Smooth muscle cell (in vitro differentiated cells): ENCODE measurements at regions not wholly inside any gene's neighbourhood (a gene's known extent, or its start where the extent isn't known, plus 50 kb on each side); places are given as distances from the start of the nearest gene placed in this dataset.
"Not testable (repeated sequence)": the region's sequence is repeated elsewhere in the genome, so short reads cannot be mapped to it uniquely, and the experiment has no call there.

Source experiments
- DNase-seq: peaks from one replicate; lab custom pipeline; 2025; ENCODE audit not compliant: unreplicated experiment; lab: John Stamatoyannopoulos, UW
- H2AFZ ChIP-seq: fragments of 200-600 bp; sonication (generic); 2 replicates; pipeline ENCODE4 v1.6.0; 2016; ENCODE audit warnings: antibody characterized with exemption, low read depth, mild to moderate bottlenecking
- H3F3A ChIP-seq: fragments of 200-600 bp; sonication (generic); 2 replicates; pipeline ENCODE4 v1.6.0; 2017; ENCODE audit warnings: antibody characterized with exemption, low read depth
- H3K27ac ChIP-seq: fragments of 200-600 bp; sonication (generic); 2 replicates; pipeline ENCODE4 v1.5.1; 2016; ENCODE audit warnings: low read depth, mild to moderate bottlenecking
- H3K27me3 ChIP-seq: fragments of 200-600 bp; sonication (generic); 2 replicates; pipeline ENCODE4 v1.6.1; 2016; ENCODE audit warnings: low read depth, mild to moderate bottlenecking
- H3K36me3 ChIP-seq: fragments of 200-600 bp; sonication (generic); 2 replicates; pipeline ENCODE4 v1.5.1; 2016; ENCODE audit warnings: low read depth
- H3K4me1 ChIP-seq: fragments of 200-600 bp; sonication (generic); 2 replicates; pipeline ENCODE4 v1.5.1; 2016; ENCODE audit warnings: low read depth
- H3K4me2 ChIP-seq: fragments of 200-600 bp; sonication (generic); 2 replicates; pipeline ENCODE4 v1.6.0; 2016; ENCODE audit warnings: mild to moderate bottlenecking
- H3K4me3 ChIP-seq: fragments of 200-600 bp; sonication (generic); 2 replicates; pipeline ENCODE4 v1.5.1; 2016; ENCODE audit warnings: mild to moderate bottlenecking
- H3K79me2 ChIP-seq: fragments of 200-600 bp; sonication (generic); 2 replicates; pipeline ENCODE4 v1.6.0; 2016; ENCODE audit warnings: low read depth, mild to moderate bottlenecking
- H3K9ac ChIP-seq: fragments of 200-600 bp; sonication (generic); 2 replicates; pipeline ENCODE4 v1.6.0; 2016; ENCODE audit warnings: low read depth
- H3K9me3 ChIP-seq: fragments of 200-600 bp; sonication (generic); replicated peaks from 2 replicates; pipeline ENCODE4 v1.5.1; 2016; ENCODE audit warnings: low read depth
- H4K20me1 ChIP-seq: fragments of 200-600 bp; sonication (generic); 2 replicates; pipeline ENCODE4 v1.6.0; 2016; ENCODE audit warnings: low read depth
- CTCF ChIP-seq: fragments of 200-600 bp; sonication (generic); IDR thresholded peaks from 2 replicates; pipeline ENCODE4 v1.5.1; 2017; ENCODE audit warnings: borderline replicate concordance, mild to moderate bottlenecking, antibody characterized with exemption; ENCODE audit not compliant: insufficient read depth, poor library complexity, severe bottlenecking
- WGBS: methylation state at CpG from one replicate; pipeline ENCODE4 v1.1.7; 2016; ENCODE audit warnings: low lambda C conversion rate; 5-methylcytosine and 5-hydroxymethylcytosine counted together

- H3K79me2 ChIP-seq: no peaks in the 10 kb centered on the region
- H3K36me3 ChIP-seq: no peaks in the 10 kb centered on the region
- H3F3A ChIP-seq: no peaks in the 10 kb centered on the region
- no peaks in the 10 kb centered on the region for H3K9me3 ChIP-seq
- no peak overlapping the region for H3K9ac ChIP-seq
- no peaks in the 10 kb centered on the region for H3K27me3 ChIP-seq
- no peak overlapping the region for H3K4me2 ChIP-seq
- no peak overlapping the region for H3K27ac ChIP-seq
- H2AFZ ChIP-seq: no peak overlapping the region
- H3K4me3 ChIP-seq: no peak overlapping the region
- no peaks in the 10 kb centered on the region for H4K20me1 ChIP-seq
- DNase-seq: no peak
- H3K4me1 ChIP-seq: peaks cover 8% of the 10 kb centered on the region
- no peak for TF ChIP-seq CTCF
These were observed 234.6 kb downstream of the ZNF608 start for GRCh38 chr5:124511791-124512190.

DNA sequence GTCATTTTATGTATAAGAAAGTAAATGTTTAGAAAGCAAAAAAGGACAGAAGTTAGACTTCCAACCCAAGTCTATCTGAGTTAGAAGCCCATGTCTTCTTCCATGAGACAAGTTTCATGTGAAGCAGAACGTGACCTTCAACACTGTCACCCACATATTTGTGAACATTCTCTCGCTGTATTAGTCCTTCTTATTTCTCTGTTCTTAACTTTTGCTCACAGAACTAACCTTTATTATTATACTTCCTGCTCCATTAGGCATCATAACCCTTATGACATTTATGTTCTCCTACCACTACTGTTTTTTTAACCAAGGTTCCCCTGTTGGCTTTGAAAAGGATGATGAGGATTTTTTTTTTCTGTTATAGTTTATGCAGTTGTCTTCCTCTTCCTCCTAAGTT, 238.8 kb downstream of the ZNF608 start:
- no peaks in the 10 kb centered on the region for H3K79me2 ChIP-seq
- H3K9me3 ChIP-seq: no peaks in the 10 kb centered on the region
- H3K36me3 ChIP-seq: no peaks in the 10 kb centered on the region
- H3K27me3 ChIP-seq: no peaks in the 10 kb centered on the region
- DNase-seq: no peak
- no peaks in the 10 kb centered on the region for H3F3A ChIP-seq
- no peak overlapping the region for H3K27ac ChIP-seq
- no peak overlapping the region for H3K4me3 ChIP-seq
- no peak overlapping the region for H2AFZ ChIP-seq
- no peak overlapping the region for H3K9ac ChIP-seq
- no peak overlapping the region for H3K4me2 ChIP-seq
- no peak for TF ChIP-seq CTCF
- H3K4me1 ChIP-seq: peaks cover 7% of the 10 kb centered on the region
- H4K20me1 ChIP-seq: no peaks in the 10 kb centered on the region
- WGBS: 96% methylated on average over 2 of the region's 2 CpGs

DNA sequence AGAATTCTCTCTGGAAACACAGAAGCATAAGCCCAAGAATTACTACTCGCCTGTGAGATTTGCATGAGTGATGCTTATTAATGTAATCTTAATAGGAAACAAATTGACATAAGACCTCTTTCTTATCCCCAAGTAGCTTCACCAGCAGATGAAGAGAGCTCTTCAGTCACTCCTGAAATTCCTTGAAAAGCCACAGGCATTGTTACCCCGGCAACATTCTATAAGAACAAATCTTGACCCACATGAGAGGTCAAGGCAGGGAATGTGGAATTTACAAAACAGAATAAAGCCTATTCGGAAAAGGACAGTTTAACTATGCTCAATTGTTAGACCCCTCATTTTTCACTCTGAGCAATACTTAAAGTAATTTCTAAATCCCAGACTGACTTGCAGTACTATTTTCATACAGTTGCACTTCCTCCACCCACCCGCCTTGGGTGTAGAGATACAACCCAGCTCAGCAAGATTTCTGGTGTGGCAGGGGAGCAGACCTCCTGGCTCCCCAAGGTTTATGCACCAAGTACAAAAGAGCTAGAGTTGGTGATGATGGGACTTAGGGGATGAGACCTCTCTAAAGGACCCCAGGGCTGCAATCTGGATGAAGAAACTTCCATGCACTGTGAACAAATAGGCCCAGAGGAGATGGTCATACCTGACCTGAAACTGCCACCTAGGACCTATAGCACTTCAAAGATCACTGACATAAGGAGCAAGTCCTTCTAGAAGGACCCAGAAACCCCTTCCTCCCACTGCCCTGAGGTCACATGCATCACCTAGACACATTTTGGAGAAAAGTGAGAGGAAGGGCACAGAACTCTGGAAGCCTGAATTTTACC, 242.1 kb downstream of the ZNF608 start:
- Histone ChIP-seq H3K4me2 (no peak overlapping the region), H3K79me2 (no peaks in the 10 kb centered on the region), H3K9me3 (no peaks in the 10 kb centered on the region), H3K27me3 (no peaks in the 10 kb centered on the region), H3K36me3 (no peaks in the 10 kb centered on the region), H3K4me1 (peaks cover 7% of the 10 kb centered on the region), H3K9ac (no peak overlapping the region), H3F3A (no peaks in the 10 kb centered on the region), H2AFZ (no peak overlapping the region), H4K20me1 (no peaks in the 10 kb centered on the region), H3K27ac (no peak overlapping the region), H3K4me3 (no peak overlapping the region)
- no peak for DNase-seq
- TF ChIP-seq CTCF: no peak
- 89% methylated on average over 4 of the region's 4 CpGs for WGBS

DNA sequence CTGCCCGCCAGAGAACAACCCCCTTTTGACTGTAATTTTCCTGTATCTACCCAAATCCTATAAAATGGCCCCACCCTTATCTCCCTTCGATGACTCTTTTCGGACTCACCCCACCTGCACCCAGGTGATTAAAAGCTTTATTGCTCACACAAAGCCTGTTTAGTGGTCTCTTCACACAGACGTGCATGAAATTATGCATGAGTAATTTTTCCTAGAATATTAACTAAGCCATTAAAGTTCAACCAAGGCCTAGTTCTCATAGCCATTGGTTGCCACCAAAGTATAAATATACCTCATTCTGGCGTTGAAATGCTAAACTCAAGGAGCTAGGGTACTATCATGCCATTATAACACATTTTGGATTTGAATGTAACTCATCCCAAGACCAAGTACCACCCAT, 243.9 kb downstream of the ZNF608 start:
- H3K4me1 ChIP-seq: peaks cover 7% of the 10 kb centered on the region
- no peak overlapping the region for H2AFZ ChIP-seq
- no peaks in the 10 kb centered on the region for H3K9me3 ChIP-seq
- H3K36me3 ChIP-seq: no peaks in the 10 kb centered on the region
- H3K79me2 ChIP-seq: no peaks in the 10 kb centered on the region
- no peak overlapping the region for H3K4me2 ChIP-seq
- no peak overlapping the region for H3K4me3 ChIP-seq
- no peak for DNase-seq
- H3K27ac ChIP-seq: no peak overlapping the region
- H3K27me3 ChIP-seq: no peaks in the 10 kb centered on the region
- H3K9ac ChIP-seq: no peak overlapping the region
- WGBS: 90% methylated on average over 5 of the region's 5 CpGs
- TF ChIP-seq CTCF: no peak
- H3F3A ChIP-seq: no peaks in the 10 kb centered on the region
- H4K20me1 ChIP-seq: no peaks in the 10 kb centered on the region

GRCh38 chr5:124499818-124500217, 246.6 kb downstream of the ZNF608 start:
- H3K4me1 ChIP-seq, H3F3A ChIP-seq, H3K27me3 ChIP-seq, H3K27ac ChIP-seq, DNase-seq, H3K4me3 ChIP-seq, H3K9me3 ChIP-seq, H3K9ac ChIP-seq, H3K79me2 ChIP-seq, H2AFZ ChIP-seq, H4K20me1 ChIP-seq, H3K36me3 ChIP-seq, H3K4me2 ChIP-seq: not testable (repeated sequence)
- WGBS: 83% methylated on average over 5 of the region's 5 CpGs
